GM19023 (cell line): ENCODE measurements at regions not wholly inside any gene's neighbourhood (a gene's known extent, or its start where the extent isn't known, plus 50 kb on each side); places are given as distances from the start of the nearest gene placed in this dataset.

Experiments
- ATAC-seq: cut with Tn5 transposase; IDR thresholded peaks from one replicate; pipeline ENCODE4 v1.9.1; 2021; ENCODE audit warnings: mild to moderate bottlenecking, moderate library complexity; ENCODE audit not compliant: unreplicated experiment

- no peak for ATAC-seq
Measured at GRCh38 chr18:6465281-6465680, 50.6 kb upstream of the L3MBTL4 start.

GRCh38 chr18:6476190-6476589, 61.5 kb upstream of the L3MBTL4 start:
- ATAC-seq = no peak

- no peak for ATAC-seq
Measured at GRCh38 chr18:6476880-6477279, 62.2 kb upstream of the L3MBTL4 start.

GRCh38 chr18:6478121-6478520, 63.4 kb upstream of the L3MBTL4 start:
- ATAC-seq = no peak

- ATAC-seq = no peak
Measured at GRCh38 chr18:6479699-6480098, 65.0 kb upstream of the L3MBTL4 start.

- peak; percentile 77 for ATAC-seq
Measured at GRCh38 chr18:6482198-6482977, 67.7 kb upstream of the L3MBTL4 start.

- no peak for ATAC-seq
Measured at GRCh38 chr18:6484659-6485058, 69.9 kb upstream of the L3MBTL4 start.

GRCh38 chr18:6486313-6486712, 71.6 kb upstream of the L3MBTL4 start:
- ATAC-seq = no peak

- no peak for ATAC-seq
Measured at GRCh38 chr18:6486764-6487426, 72.2 kb upstream of the L3MBTL4 start.

GRCh38 chr18:6487968-6488367, 73.3 kb upstream of the L3MBTL4 start:
- no peak for ATAC-seq

- no peak for ATAC-seq
Measured at GRCh38 chr18:6488956-6489355, 74.2 kb upstream of the L3MBTL4 start.

GRCh38 chr18:6489977-6490376, 75.3 kb upstream of the L3MBTL4 start:
- ATAC-seq = no peak

GRCh38 chr18:6493194-6493593, 78.5 kb upstream of the L3MBTL4 start:
- no peak for ATAC-seq

- ATAC-seq = no peak
Measured at GRCh38 chr18:6495536-6495935, 80.8 kb upstream of the L3MBTL4 start.

GRCh38 chr18:6497543-6497942, 82.8 kb upstream of the L3MBTL4 start:
- ATAC-seq = no peak

GRCh38 chr18:6498289-6498856, 83.7 kb upstream of the L3MBTL4 start:
- no peak for ATAC-seq

- ATAC-seq = no peak
Measured at GRCh38 chr18:6504605-6505497, 90.1 kb upstream of the L3MBTL4 start.

- ATAC-seq = no peak
Measured at GRCh38 chr18:6505498-6505875, 90.8 kb upstream of the L3MBTL4 start.

- no peak for ATAC-seq
Measured at GRCh38 chr18:6509417-6509816, 94.7 kb upstream of the L3MBTL4 start.

GRCh38 chr18:6509832-6510231, 95.1 kb upstream of the L3MBTL4 start:
- no peak for ATAC-seq

GRCh38 chr18:6520901-6521300, 106.2 kb upstream of the L3MBTL4 start:
- no peak for ATAC-seq
